ENCODE measurements at regions not wholly inside any gene's neighbourhood (a gene's known extent, or its start where the extent isn't known, plus 50 kb on each side); places are given as distances from the start of the nearest gene placed in this dataset.

- TF ChIP-seq POLR2A (IDR thresholded peaks at IDR 0.05) (no peak), CTCF (IDR thresholded peaks at IDR 0.05) (no peak)
Measured at GRCh38 chr18:70634576-70635147, 345.8 kb downstream of the SOCS6 start.

Data from suprapubic skin (tissue), 3 donors.